ENCODE measurements at regions not wholly inside any gene's neighbourhood (a gene's known extent, or its start where the extent isn't known, plus 50 kb on each side); places are given as distances from the start of the nearest gene placed in this dataset.

DNA sequence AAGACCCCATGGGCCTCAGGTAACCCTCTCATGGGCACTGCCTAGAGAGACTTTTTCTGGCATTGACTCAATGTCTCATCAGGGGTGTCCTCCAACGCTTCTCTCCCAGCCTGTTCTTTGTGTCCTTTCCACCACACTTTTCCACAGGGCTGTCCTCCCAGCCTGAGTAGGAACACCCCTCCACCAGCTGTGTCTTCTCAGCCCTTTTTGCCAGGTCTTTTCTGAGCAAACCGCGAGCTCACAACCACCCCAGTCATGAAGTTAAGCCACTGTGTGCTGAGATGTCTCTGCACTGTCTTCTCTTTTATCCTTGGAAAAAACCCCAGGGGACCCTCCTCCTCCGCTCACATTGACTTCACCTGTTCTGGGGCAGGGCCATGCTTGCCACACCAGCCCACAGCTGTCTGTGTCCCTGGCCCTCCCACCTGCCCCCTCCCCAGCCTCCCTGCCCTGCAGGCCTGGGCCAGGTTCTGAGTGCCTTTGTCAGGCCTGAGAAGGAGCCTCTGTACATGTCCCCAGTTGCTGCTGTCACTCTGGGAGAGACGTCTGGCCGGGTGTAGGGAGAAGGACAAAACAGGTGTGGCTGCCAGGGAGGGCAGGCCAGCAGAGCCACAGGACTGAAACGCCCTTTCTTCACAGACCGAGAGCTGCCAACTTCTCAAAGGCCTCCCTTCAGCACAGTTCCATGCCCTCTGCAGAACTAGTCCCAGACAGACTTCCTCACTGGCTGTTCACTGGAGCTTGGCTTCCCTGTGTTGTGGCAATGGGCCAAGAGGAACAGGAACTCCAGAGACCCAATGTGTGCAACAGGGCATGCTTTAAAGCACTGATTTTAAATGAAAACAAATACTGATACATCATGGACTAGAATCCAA, 50.5 kb upstream of the PNMA1 start:
- H3K4me1 ChIP-seq (ENCODE audit: control insufficient read depth, insufficient read depth, low read length): peaks cover 13% of the 10 kb centered on the region

More for the DNA sequence above, 50.5 kb upstream of the PNMA1 start:
- Histone ChIP-seq H3K9me3 (ENCODE audit: control insufficient read depth, insufficient read depth, low read depth, low read length) (no peaks in the 10 kb centered on the region), H3K36me3 (ENCODE audit: control insufficient read depth in 2 of 2, insufficient read depth in 1 of 2, low read length in 2 of 2) (no peaks in the 10 kb centered on the region), H3K27ac (ENCODE audit: extremely low read depth, low read depth, low read length) (no peak overlapping the region), H3K4me3 (ENCODE audit: low read depth, low read length) (no peak overlapping the region)
- POLR2A ChIA-PET: no interaction called here
- CTCF ChIA-PET: interaction anchor here (1.2 kb wide), 2 partner anchors 10 to 51 kb away, joined by 4 read pairs; no protein-coding TSS in a partner anchor
- TF ChIP-seq ZNF112 (tag by site-specific recombination; IDR thresholded peaks at IDR 0.05) (no peak), KLF16 (tag by site-specific recombination; IDR thresholded peaks at IDR 0.05) (no peak), ZNF350 (tag by site-specific recombination; IDR thresholded peaks at IDR 0.05) (no peak), ZNF544 (tag by site-specific recombination; IDR thresholded peaks at IDR 0.05) (no peak), ZNF24 (tag by site-specific recombination; IDR thresholded peaks at IDR 0.05) (no peak), ZNF426 (tag by site-specific recombination; IDR thresholded peaks at IDR 0.05) (no peak), PRDM1 (tag by site-specific recombination; IDR thresholded peaks at IDR 0.05) (no peak), ZNF354C (tag by site-specific recombination; IDR thresholded peaks at IDR 0.05; ENCODE audit: borderline replicate concordance, low read depth) (no peak)
- TF ChIP-seq, protein P1, sequence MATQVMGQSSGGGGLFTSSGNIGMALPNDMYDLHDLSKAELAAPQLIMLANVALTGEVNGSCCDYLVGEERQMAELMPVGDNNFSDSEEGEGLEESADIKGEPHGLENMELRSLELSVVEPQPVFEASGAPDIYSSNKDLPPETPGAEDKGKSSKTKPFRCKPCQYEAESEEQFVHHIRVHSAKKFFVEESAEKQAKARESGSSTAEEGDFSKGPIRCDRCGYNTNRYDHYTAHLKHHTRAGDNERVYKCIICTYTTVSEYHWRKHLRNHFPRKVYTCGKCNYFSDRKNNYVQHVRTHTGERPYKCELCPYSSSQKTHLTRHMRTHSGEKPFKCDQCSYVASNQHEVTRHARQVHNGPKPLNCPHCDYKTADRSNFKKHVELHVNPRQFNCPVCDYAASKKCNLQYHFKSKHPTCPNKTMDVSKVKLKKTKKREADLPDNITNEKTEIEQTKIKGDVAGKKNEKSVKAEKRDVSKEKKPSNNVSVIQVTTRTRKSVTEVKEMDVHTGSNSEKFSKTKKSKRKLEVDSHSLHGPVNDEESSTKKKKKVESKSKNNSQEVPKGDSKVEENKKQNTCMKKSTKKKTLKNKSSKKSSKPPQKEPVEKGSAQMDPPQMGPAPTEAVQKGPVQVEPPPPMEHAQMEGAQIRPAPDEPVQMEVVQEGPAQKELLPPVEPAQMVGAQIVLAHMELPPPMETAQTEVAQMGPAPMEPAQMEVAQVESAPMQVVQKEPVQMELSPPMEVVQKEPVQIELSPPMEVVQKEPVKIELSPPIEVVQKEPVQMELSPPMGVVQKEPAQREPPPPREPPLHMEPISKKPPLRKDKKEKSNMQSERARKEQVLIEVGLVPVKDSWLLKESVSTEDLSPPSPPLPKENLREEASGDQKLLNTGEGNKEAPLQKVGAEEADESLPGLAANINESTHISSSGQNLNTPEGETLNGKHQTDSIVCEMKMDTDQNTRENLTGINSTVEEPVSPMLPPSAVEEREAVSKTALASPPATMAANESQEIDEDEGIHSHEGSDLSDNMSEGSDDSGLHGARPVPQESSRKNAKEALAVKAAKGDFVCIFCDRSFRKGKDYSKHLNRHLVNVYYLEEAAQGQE (tag by site-specific recombination; IDR thresholded peaks at IDR 0.05): no peak
- TF ChIP-seq, protein P2, sequence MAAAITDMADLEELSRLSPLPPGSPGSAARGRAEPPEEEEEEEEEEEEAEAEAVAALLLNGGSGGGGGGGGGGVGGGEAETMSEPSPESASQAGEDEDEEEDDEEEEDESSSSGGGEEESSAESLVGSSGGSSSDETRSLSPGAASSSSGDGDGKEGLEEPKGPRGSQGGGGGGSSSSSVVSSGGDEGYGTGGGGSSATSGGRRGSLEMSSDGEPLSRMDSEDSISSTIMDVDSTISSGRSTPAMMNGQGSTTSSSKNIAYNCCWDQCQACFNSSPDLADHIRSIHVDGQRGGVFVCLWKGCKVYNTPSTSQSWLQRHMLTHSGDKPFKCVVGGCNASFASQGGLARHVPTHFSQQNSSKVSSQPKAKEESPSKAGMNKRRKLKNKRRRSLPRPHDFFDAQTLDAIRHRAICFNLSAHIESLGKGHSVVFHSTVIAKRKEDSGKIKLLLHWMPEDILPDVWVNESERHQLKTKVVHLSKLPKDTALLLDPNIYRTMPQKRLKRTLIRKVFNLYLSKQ (tag by site-specific recombination; IDR thresholded peaks at IDR 0.05; ENCODE audit: borderline replicate concordance): no peak
